GM21381 (cell line): ENCODE measurements at regions not wholly inside any gene's neighbourhood (a gene's known extent, or its start where the extent isn't known, plus 50 kb on each side); places are given as distances from the start of the nearest gene placed in this dataset.

Experiments used
- ATAC-seq: cut with Tn5 transposase; IDR thresholded peaks from one replicate; pipeline ENCODE4 v1.9.1; 2021; ENCODE audit warnings: mild to moderate bottlenecking, moderate library complexity; ENCODE audit not compliant: unreplicated experiment

DNA sequence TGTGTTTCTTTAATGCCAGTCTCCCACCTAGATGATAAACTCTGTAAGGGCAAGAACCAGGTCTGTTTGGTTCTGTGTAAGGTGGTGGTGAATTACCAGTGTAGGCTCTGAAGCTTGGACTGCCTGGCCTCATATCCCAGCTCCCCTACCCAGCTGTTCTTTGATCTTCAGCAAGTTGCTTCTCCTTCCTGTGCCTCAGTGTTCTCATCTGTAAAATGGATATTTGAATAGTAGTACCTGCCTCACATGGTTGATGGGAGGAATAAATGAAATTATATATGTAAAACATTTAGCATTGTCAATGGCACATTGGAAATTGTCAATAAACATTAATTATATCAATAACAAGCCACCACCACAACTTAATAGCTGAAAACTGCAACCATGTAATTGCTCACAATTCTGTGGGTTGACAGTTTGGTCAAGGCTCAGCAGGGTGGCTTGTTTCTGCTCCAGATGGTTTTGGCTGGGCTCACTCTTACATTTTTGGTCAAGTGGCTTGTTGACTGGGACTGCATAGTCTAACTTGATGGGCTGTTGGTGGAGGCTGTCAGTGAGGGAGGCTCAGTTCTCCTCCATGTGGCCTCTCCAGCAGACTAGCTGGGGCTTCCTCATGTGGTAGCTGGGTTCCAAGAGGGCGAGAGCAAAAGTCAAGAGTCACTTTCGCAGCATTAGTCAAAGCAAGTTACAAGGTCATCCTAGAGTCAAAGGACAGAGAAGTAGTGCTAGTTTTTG lies 84.5 kb upstream of the DUSP5 start:
- ATAC-seq: no peak

DNA sequence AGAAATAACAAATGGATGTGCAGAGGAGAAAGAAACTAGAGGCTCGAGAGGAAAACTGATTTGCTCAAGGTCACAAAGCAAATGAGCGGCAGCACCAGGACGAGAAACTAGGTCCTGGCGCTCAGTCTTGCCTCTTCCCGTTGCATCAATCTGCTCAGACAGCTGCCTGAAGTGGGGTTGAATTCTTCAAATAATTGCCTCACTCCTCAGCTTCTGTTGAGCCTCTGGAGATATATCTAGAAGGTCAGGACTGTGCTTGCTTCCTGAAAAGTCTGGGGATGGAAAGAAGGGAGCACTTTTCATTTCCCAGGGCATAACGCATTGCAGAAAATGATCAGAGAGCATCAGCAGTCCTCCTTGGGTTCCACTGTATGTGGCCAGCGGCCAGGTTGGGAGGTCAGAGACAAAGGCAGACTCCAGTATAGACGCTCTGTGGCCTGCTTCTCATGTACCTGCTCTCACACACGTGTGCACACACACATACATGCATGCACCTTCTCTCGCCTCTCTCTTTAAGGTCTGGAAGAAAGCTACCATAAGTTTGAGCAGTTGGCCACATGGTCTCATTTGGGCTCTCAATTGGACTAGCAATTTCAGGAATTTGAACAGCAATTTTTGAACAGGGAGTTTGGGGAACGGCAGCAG lies 83.7 kb upstream of the DUSP5 start:
- ATAC-seq: peak; percentile 3

DNA sequence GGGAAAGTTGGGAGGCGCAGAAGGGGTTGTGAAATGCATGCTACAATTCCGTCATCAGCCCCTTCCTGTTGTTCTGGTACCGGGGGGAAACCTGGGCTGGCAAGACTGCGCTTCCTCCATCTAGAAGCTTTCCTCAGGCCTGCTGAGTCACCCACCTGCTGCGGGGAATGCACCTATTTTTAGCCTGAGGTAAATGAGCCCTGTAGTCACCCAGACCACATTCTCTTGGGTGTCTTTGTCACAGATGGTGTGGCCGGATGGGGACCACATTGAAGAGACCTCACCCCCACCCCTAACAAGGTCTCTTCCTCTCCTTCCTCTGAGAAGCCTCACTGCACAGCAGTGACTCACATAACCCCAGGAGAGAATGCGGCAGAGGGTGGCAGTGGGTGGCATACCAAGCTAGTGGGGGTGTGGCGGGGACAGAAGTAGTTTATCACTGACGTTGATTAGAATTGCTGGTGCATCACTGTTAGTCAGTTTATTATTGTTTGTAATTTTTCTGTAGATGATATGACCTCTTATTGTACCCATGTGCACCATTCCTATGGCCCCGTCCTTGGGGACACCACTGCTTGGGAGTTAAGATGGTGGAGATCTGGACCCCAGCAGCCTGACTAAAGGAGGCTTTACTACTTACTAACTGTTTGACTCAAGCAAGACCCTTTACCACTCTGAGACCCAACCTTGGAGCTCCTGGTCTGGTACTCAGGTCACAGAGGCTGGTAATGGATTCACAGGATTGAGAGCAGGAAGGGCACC lies 83.0 kb upstream of the DUSP5 start:
- ATAC-seq: peak; percentile 81

DNA sequence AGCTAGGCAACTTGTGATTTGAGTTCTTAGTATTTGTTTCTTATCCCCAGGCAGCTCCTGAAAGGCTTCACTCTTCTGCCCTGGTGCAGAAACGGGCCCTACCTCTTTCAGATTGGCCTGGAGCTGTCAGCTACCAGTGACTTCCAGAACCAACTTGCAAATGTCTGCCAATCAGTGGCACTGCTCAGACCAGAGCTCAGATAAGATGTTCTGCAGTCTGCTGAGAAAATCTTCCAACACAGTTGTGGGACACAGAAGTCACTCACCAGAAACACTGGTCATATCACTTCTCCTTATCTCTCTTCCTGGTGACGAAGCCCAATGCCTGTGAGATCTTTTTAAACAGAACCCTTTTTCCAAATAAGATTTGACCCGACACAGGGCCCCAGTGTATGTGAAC lies 81.9 kb upstream of the DUSP5 start:
- ATAC-seq: no peak

DNA sequence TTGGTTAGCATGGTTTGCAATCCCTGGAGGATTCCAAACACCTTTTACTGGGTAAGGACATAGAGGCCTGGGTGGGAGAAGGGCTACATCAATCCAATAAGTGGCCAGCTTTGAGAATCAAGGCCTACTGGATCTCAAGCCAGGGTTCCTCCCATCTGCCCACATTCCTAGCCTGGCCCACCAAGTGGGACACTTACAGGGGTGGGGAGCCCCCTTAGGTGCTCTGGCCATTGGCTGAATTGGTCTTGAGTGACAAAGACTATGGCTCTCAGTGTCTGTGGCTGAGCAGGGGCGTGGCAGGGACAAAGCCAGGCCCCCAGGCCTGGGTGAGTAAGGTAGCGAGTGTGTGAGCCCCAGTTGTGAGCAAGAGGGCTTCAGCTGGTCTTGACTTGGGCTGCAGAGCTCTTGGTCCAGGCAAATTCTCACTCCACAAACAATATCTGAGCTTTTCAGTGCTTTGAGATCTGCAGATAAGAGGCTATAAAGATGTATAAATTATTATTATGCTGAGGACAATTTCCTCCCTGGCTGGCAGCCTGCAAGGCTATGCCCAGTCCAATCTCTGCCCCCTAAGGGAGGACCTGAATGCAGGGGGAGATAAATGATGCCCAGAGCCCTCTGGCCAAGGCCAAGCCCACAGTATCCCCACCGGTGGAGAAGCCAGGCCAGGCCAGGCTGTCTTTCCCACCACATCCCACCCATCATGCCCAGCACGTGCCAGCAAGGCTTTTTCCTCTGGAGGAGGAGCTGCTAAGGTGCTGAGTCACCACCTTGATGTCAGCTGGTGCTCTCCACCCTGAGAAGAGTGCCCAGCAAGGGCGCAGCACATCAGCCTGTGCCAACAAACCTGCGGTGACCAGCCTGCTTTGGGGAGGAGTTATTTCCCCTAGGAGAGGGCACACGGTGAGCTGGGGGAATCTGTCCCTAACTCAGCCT lies 80.7 kb upstream of the DUSP5 start:
- ATAC-seq: no peak

DNA sequence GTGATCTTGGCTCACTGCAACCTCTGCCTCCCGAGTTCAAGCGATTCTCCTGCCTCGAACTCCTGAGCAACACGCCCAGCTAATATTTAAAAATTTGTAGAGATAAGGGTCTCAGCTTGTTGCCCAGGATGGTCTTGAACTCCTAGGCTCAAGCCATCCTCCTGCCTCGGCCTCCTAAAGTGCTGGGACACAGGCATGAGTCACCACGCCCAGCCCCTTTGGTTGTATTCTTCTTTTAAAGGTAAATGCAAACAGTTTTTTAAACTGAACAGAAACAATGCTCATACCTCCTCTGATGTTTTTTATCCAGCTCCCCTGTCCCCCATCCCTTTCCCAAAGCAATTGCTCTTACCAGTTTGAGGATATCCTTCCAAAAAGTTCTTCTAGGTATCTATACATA lies 79.5 kb upstream of the DUSP5 start:
- no peak for ATAC-seq

DNA sequence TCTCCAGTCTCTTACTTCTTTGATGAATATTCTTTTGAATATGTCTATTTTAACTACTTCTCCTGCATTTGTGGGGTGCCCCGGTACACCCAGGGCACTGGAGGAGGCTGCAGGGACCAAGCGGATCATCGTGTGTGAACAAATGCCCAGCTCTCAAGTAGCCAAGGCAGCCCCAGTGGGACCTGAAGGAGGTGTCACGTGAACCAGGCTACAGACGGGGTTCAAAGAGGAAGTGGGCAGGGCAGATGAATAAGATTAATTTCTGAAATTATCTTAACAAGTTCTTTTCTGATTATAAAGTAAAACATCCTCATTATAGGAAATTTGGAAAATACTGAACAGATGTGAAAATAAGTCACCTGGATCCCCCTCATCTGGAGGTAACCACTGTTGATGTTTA lies 78.4 kb upstream of the DUSP5 start:
- ATAC-seq: no peak

DNA sequence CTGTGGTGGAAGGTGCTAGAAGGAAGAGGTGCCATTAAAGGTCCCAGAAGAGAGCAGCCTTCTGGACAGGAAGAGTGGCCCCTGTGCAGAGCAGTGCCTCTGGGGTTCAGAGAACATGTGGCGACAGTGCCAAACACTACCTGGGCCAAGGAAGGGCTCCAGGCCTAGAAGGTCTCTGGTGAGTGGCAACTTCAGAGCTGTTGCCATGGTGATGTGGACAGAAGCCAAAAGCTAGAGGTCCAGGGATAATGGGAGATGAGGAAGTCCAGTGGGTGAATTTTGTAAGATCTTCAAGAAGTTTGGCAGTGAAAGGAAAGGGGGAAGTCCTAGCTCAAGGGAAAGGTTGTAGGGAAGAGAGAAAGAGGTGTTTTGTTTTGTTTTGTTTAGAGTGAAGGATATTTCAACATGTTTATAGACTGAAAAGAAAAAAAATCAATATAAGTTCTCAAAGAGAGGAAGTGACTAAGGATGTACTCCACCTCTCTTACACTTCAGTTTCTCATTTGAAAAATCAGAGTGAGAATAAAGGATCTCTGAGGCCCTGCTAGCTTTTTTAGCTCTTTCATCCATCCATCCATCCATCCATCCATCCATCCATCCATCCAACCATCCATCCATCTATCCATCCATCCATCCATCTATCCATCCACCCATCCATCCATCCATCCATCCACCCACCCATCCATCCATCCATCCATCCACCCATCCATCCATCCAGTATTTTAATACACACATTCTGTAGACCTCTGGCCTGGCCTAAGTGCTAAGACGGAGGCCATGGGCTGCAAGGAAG lies 77.1 kb upstream of the DUSP5 start:
- ATAC-seq: no peak

DNA sequence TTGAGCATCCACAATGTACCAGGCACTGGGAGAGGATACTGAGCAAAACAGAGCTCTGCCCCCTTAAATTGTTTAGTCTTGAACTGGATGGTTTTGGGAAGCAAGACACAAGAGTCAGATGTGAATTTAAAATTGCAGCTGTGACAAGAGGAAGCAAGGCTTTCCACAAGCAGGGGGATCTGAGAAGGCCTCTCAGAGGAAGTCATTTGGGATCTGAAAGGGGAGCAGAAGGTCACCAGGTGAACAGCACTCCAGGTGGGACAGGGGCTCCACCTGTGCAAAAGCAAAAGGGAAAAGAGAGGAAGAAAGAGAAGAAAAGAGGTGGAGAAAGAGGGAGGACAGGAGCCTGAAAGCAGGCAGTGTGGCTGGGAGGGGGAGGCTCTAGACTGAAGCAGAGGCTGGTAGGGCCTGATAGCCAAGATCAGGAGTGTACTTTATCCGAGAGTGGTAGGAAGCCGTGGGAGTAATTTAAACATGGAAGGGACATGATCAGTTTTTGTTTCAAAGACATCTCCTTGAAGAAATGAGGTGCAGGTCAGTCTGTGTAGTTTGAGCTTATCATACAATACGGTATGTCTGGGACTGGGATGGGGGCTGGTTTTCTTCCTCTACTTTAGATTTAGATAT lies 76.1 kb upstream of the DUSP5 start:
- ATAC-seq: no peak

DNA sequence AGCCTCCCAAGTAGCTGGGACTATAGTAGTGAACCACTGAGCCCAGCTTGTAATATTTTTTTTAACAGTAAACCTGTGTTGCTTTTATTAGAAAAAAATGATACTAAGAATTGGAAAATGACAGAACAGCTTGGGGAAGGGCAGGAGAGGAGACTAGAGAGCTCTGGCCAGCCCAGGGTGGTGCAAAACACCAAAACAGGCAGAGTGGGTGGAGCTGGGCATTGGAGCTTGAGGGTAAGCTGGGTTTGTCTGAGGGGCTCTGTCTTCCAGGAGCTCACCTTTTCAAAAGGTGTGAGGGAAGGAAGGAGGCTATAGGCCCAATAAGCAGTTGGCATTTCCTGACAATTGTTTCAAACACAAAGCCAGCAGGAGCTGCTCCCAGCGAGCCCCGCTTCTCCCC lies 75.2 kb upstream of the DUSP5 start:
- ATAC-seq: no peak

DNA sequence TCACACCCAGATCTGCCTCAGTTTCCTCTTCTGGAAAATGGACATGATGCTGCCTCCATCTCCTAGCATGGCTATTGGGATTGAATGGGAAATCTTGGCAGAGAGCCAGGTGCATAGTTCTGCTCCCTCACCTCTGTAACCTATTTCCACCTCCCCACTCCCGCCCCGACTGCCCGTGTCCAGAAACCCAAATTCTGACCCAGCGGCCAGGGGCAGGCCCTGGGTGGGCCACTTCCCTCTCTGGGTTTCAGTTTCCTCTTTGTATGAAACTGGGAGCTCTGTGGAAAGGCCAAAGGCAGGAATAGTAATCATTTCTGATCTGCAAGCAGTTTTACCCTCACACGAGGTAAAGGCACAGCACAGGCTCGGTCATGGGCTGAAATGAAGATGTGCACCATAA lies 74.1 kb upstream of the DUSP5 start:
- no peak for ATAC-seq

DNA sequence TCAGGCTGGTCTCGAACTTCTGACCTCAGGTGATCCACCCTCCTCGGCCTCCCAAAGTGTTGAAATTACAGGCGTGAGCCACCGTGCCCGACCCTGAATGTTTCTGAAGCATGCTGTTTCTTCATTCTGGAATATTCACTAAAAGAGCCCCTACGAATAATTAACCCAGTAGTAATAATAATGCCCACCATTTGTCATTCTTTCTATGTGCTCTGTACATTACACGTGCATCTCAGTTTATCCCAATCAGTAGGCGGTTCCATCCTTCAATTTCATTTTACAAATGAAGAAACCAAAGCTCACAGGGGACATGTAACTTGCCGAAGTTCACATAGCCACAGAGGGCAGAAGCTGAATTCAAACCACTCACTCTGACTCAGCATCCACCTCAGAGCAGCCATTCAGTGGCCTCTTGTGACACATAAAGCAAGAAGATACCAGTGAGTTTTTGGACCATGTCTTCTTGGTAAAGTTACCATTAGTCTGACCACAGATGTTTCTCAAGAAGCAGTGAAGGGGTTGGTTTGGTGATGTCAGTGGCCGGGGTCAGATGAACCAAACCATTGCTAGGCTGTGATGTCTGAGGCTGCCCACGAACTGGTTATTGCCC lies 71.9 kb upstream of the DUSP5 start:
- ATAC-seq: peak; percentile 64

DNA sequence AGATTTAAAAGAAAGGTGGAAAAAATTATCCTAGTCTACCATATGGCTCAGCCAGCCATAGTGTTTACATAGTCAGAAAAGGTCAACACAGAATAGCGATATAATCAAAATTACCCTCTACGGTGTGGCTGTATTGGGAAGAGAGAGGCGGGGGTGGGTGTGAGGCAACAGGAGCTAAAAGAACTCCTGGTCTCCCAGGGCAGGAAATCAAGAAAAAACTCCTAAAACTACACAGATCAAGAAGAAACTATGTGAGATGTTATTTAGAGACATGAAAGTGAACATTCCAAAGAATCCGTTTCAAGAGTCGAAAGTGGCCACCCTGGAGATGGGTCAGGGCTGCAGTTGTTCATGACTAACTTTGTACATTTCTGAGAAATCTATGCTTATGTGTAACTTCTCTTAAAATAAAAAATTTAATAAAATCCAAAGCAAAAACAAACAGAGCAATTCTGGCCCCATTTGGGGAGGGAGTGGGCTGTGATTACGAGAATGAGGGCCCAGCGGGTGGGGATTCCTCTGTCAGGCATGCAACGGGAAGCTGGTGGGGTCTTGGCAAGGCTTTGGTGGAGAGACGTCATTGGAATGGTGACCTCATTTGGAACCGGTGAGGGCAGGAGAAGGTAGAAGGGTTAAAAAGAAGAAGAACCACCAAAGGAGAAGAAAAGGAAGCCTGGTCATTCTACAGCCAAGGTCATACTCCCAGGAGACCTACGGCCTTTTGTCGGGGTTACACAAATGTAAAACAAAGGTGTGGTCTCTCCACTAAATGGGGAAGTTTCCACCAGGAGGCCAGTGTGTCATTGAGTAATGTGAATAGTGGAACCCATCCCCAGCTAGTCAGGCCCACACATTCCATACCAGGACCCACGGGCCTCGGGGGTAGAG lies 71.2 kb upstream of the DUSP5 start:
- ATAC-seq: no peak

DNA sequence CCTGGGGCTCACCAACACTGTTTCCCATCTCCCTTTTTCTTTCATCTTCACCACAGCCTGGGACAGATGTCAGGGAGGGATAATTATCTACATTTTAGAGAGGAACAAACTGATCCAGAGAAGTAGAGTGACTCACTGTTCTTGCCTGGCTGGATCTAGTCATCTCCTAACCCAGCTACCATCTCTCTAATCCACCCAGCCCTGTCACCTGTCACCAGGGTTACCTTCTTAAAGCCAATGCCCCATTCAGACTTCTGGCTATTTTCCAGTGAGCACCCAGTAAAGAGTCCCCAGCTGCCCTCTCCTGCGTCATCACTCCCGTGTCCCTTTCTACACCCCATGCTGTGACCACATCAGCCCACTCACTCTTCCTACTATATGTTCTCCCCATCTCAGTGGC lies 68.4 kb upstream of the DUSP5 start:
- ATAC-seq: no peak

DNA sequence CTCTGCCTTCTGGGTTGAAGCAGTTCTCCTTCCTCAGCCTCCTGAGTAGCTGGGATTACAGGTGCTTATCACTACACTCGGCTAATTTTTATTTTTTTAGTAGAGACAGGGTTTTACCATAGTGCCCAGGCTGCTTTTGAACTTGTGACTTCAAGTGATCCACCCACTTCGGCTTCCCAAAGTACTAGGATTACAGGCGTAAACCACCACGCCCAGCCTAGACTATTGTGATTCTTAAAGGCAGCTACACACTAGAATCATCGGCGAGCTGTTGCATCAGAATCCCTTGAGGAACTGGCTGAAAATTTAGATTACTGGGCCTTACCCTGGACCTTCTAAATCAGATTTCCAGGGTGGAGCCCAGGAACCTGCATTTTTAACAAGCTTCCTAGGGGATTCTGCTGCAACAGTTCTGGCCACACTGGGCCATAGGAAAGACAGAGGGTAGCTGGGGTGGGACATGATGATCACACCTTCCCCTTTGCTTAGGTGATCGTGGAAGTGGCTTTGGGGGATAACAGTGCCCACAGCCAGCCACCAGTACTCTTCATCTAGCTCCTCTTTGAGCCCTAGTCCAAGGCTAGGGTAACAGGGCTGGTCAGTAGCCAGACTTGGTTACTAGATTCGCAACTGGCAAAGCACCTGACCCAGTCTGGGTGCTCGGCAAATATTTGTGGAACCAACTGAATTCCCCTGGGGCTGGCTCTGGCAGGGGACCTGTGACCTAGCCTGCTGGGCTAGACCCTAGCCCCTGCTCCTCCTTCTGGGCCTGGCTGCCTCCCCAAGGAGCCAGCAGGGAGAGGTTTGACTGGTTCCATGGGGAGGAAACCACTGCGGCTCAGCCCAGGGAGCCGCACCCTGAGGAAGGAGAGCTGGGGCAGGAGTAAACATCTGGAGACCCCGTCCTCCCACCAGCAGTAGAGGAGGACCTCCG lies 67.1 kb upstream of the DUSP5 start:
- ATAC-seq: no peak

DNA sequence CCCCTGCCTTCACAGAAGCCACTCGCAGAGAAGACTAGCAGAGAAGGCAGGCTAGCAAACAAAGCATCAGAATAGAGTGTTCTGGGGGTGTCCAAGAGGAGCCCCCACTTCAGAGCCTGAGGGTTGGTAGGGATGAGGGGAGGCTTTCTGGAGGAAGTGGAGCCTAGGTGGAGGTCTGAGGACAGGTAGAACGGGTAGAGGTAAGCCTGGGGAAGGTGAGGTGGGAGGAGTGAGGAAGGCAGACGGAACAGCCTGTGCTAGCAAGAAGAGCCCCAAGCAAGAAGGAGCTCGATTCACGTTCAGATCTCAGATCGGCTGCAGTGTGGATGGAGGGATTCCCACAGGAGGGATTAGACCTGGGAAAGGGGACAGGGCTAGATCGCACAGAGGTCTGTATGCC lies 66.0 kb upstream of the DUSP5 start:
- ATAC-seq: no peak

DNA sequence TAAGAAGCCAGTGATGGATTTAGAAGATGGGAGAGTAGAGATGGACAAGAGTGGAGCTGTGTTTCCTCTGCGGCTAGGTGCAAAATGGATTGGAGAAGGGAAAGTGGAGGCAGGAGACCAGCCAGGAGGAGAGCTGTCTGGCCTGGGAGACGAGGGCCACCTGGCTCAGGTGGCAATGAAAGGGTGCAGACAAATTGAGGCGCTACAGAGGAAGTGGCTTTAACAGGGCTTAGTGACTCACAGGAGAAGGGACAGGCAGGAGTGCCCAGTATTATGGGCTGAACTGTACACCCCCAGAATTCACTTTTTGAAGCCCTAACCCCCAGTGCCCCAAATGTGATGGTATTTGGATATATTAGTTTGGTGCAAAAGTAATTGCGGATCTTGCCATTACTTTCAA lies 65.6 kb upstream of the DUSP5 start:
- no peak for ATAC-seq
